H1 (cell line): ENCODE measurements at regions not wholly inside any gene's neighbourhood (a gene's known extent, or its start where the extent isn't known, plus 50 kb on each side); places are given as distances from the start of the nearest gene placed in this dataset.

Experiments used
- CTCF ChIA-PET: fragments of 300-600 bp; sonication (Branson Sonifier 250); formaldehyde crosslinking; loops from one replicate; lab custom pipeline; 2021; ENCODE audit not compliant: partially characterized antibody; lab: Charles Lee
- POLR2A ChIA-PET: fragments of 300-600 bp; sonication (Branson Sonifier 250); formaldehyde crosslinking; loops from one replicate; lab custom pipeline; 2021; ENCODE audit warnings: inconsistent platforms; ENCODE audit not compliant: partially characterized antibody; lab: Charles Lee
- DNase-seq, 2 experiments: peaks; one replicate each; pipeline versions ENCODE4 v3.0.0 to v3.0.0-alpha.2; 2010 to 2022; ENCODE audit warnings: low spot score in 2 of 2, low read depth in 1 of 2, mixed read lengths in 1 of 2
- FAIRE-seq: peaks from 2 replicates; lab custom pipeline; 2011; peaks lifted over from hg19 to GRCh38; lab: Jason Lieb, UNC
- H2AFZ ChIP-seq: 2 replicates; pipeline ENCODE4 v1.8.1; 2012; ENCODE audit warnings: low read length, inconsistent platforms
- H2AK5ac ChIP-seq: 2 replicates; pipeline ENCODE4 v1.6.1; 2013; ENCODE audit warnings: low read depth, low read length
- H2BK120ac ChIP-seq: replicated peaks from 2 replicates; pipeline ENCODE3; 2013; ENCODE audit warnings: low read depth, low read length, inconsistent platforms
- H2BK12ac ChIP-seq: 2 replicates; pipeline ENCODE4 v1.6.1; 2013; ENCODE audit warnings: low read depth, low read length
- H2BK15ac ChIP-seq: 2 replicates; pipeline ENCODE4 v1.6.1; 2013; ENCODE audit warnings: low read length
- H2BK20ac ChIP-seq: 2 replicates; pipeline ENCODE4 v1.6.1; 2013; ENCODE audit warnings: low read length
- H2BK5ac ChIP-seq: 2 replicates; pipeline ENCODE4 v1.6.1; 2013; ENCODE audit warnings: low read depth, low read length
- H3K14ac ChIP-seq: 2 replicates; pipeline ENCODE4 v1.6.1; 2013; ENCODE audit warnings: inconsistent platforms; ENCODE audit not compliant: insufficient read length
- H3K18ac ChIP-seq: 2 replicates; pipeline ENCODE4 v1.6.1; 2013; ENCODE audit warnings: low read length; ENCODE audit errors: extremely low read depth
- H3K23ac ChIP-seq: 2 replicates; pipeline ENCODE4 v1.6.1; 2013; ENCODE audit warnings: inconsistent platforms; ENCODE audit not compliant: insufficient read length
- H3K23me2 ChIP-seq: 2 replicates; pipeline ENCODE4 v1.6.1; 2013; ENCODE audit warnings: low read depth, low read length
- H3K27ac ChIP-seq: 2 replicates; pipeline ENCODE4 v1.6.1; 2011; ENCODE audit warnings: low read depth, low read length, inconsistent platforms
- H3K27me3 ChIP-seq, 4 experiments: replicated peaks in 1 of 4; 1 replicate in 1 of 4; 2 replicates in 3 of 4; pipeline versions ENCODE4 v1.6.1 to v1.8.1; 2011 to 2013; ENCODE audit warnings: low read length in 3 of 4, mild to moderate bottlenecking in 3 of 4, inconsistent platforms in 2 of 4, mixed read lengths in 2 of 4, moderate library complexity in 1 of 4; ENCODE audit not compliant: control insufficient read depth in 3 of 4, insufficient read depth in 3 of 4; ENCODE audit errors: extremely low read depth in 1 of 4
- H3K36me3 ChIP-seq, 4 experiments: 2 replicates each; pipeline versions ENCODE4 v1.6.1 to v1.8.1; 2011 to 2013; ENCODE audit warnings: mild to moderate bottlenecking in 4 of 4, low read length in 3 of 4, moderate library complexity in 2 of 4, control low read depth in 1 of 4, inconsistent platforms in 1 of 4; ENCODE audit not compliant: insufficient read depth in 4 of 4, control insufficient read depth in 2 of 4
- H3K4ac ChIP-seq: replicated peaks from 2 replicates; pipeline ENCODE3; 2013; ENCODE audit warnings: low read length, low read depth, mixed read lengths, inconsistent platforms; ENCODE audit not compliant: insufficient read length
- H3K4me1 ChIP-seq, 4 experiments: replicated peaks in 1 of 4; 1 replicate in 1 of 4; 2 replicates in 3 of 4; pipeline versions ENCODE4 v1.6.1 to v1.8.1; 2011 to 2013; ENCODE audit warnings: low read length in 3 of 4, inconsistent platforms in 2 of 4, mixed read lengths in 1 of 4; ENCODE audit not compliant: insufficient read depth in 4 of 4, control insufficient read depth in 3 of 4
- H3K4me2 ChIP-seq, 2 experiments: 2 replicates each; pipeline versions ENCODE4 v1.6.1 to v1.8.1; 2011 to 2013; ENCODE audit warnings: low read depth in 2 of 2, low read length in 2 of 2, control low read depth in 1 of 2, inconsistent platforms in 1 of 2, mild to moderate bottlenecking in 1 of 2; ENCODE audit not compliant: insufficient read depth in 1 of 2
- H3K4me3 ChIP-seq, 4 experiments: fragments of 200-600, 300-600 bp in 1 of 4; sonication (generic), shearing (Covaris generic), sonication (Bioruptor Twin) in 1 of 4; 2 replicates each; pipeline versions ENCODE4 v1.5.1 to v1.8.1; 2011 to 2016; ENCODE audit warnings: low read length in 4 of 4, low read depth in 3 of 4, control low read depth in 2 of 4, inconsistent platforms in 2 of 4, mild to moderate bottlenecking in 2 of 4, mixed read lengths in 1 of 4, moderate library complexity in 1 of 4; ENCODE audit not compliant: insufficient read depth in 2 of 4; ENCODE audit errors: extremely low read depth in 1 of 4
- H3K56ac ChIP-seq: replicated peaks from 2 replicates; pipeline ENCODE3; 2013; ENCODE audit warnings: low read depth, mild to moderate bottlenecking, mixed read lengths, low read length, inconsistent platforms; ENCODE audit not compliant: insufficient read length
- H3K79me1 ChIP-seq: 2 replicates; pipeline ENCODE4 v1.6.1; 2013; ENCODE audit warnings: low read depth, low read length, control low read depth
- H3K79me2 ChIP-seq, 2 experiments: 2 replicates each; pipeline versions ENCODE4 v1.6.1 to v1.8.1; 2012 to 2013; ENCODE audit warnings: low read length in 2 of 2, mild to moderate bottlenecking in 2 of 2, inconsistent platforms in 1 of 2; ENCODE audit not compliant: insufficient read depth in 2 of 2, control insufficient read depth in 1 of 2
- H3K9ac ChIP-seq, 4 experiments: replicated peaks in 1 of 4; 1 replicate in 1 of 4; 2 replicates in 3 of 4; pipeline versions ENCODE4 v1.6.1 to v1.8.1; 2011 to 2013; ENCODE audit warnings: low read depth in 3 of 4, low read length in 3 of 4, control low read depth in 2 of 4, mild to moderate bottlenecking in 2 of 4, moderate library complexity in 2 of 4, inconsistent platforms in 1 of 4; ENCODE audit errors: extremely low read depth in 1 of 4
- H3K9me3 ChIP-seq, 2 experiments: 2 replicates each; pipeline versions ENCODE4 v1.6.1 to v1.8.1; 2012 to 2013; ENCODE audit warnings: mild to moderate bottlenecking in 2 of 2, moderate library complexity in 2 of 2, control low read depth in 1 of 2, inconsistent platforms in 1 of 2, low read depth in 1 of 2, low read length in 1 of 2, mixed read lengths in 1 of 2; ENCODE audit not compliant: insufficient read depth in 2 of 2
- H4K20me1 ChIP-seq, 2 experiments: replicated peaks in 1 of 2; 2 replicates each; pipeline versions ENCODE3 to v1.8.1; 2011 to 2013; ENCODE audit warnings: inconsistent platforms in 2 of 2, low read length in 2 of 2, mild to moderate bottlenecking in 1 of 2; ENCODE audit not compliant: insufficient read depth in 2 of 2, control insufficient read depth in 1 of 2
- H4K5ac ChIP-seq: 2 replicates; pipeline ENCODE4 v1.6.1; 2013; ENCODE audit warnings: low read length, low read depth, mixed read lengths, inconsistent platforms; ENCODE audit not compliant: insufficient read length
- H4K8ac ChIP-seq: 2 replicates; pipeline ENCODE4 v1.8.0; 2013; ENCODE audit warnings: mild to moderate bottlenecking, moderate library complexity, low read length, inconsistent platforms; ENCODE audit not compliant: insufficient read depth; ENCODE audit errors: extremely low read depth
- H4K91ac ChIP-seq: replicated peaks from 2 replicates; pipeline ENCODE3; 2013; ENCODE audit warnings: low read length, mixed read lengths, inconsistent platforms; ENCODE audit not compliant: insufficient read length
- ASH2L ChIP-seq: fragments of 200-600, 300-600 bp; sonication (generic); IDR thresholded peaks from one replicate; pipeline ENCODE4 v1.7.1; 2017; ENCODE audit warnings: low read length
- BCL11A ChIP-seq, 2 experiments: IDR thresholded peaks; one replicate each; pipeline ENCODE4 v1.6.1; 2011; ENCODE audit warnings: low read depth in 2 of 2, low read length in 2 of 2, mild to moderate bottlenecking in 2 of 2
- CBX5 ChIP-seq: fragments of 300-800, 300-1000 bp; sonication (generic); IDR thresholded peaks from 2 replicates; pipeline ENCODE4 v1.7.1; 2016; ENCODE audit warnings: antibody characterized with exemption, low read length, low read depth
- CTCF ChIP-seq, 3 experiments: IDR thresholded peaks; 1 replicate in 2 of 3; 2 replicates in 1 of 3; pipeline versions ENCODE4 v1.5.1 to v1.6.1; 2011; ENCODE audit warnings: low read length in 3 of 3, mild to moderate bottlenecking in 3 of 3, inconsistent platforms in 2 of 3, low read depth in 1 of 3, moderate library complexity in 1 of 3; ENCODE audit not compliant: insufficient read depth in 1 of 3; ENCODE audit errors: control extremely low read depth in 1 of 3
- JUND ChIP-seq: IDR thresholded peaks from 2 replicates; pipeline ENCODE4 v1.6.1; 2011; ENCODE audit warnings: mild to moderate bottlenecking, improper control_type of control experiment, low read length
- RNF2 ChIP-seq: fragments of 200-900, 300-1000 bp; sonication (generic); IDR thresholded peaks from 2 replicates; pipeline ENCODE4 v1.7.1; 2016; ENCODE audit warnings: borderline replicate concordance, low read depth, mild to moderate bottlenecking, antibody characterized with exemption, low read length; ENCODE audit not compliant: poor library complexity, severe bottlenecking; ENCODE audit errors: missing control alignments
- SAP30 ChIP-seq: fragments of 300-600 bp; sonication (generic); IDR thresholded peaks from 2 replicates; pipeline ENCODE4 v1.7.1; 2012; ENCODE audit warnings: low read length, moderate library complexity, mild to moderate bottlenecking, inconsistent platforms; ENCODE audit not compliant: insufficient read depth, insufficient replicate concordance
- TBP ChIP-seq: IDR thresholded peaks from 2 replicates; pipeline ENCODE4 v1.6.1; 2011; ENCODE audit warnings: low read depth, low read length, improper control_type of control experiment
- WGBS, 2 experiments: shearing (Covaris generic) in 1 of 2; methylation state at CpG; one replicate each; pipeline versions ENCODE4 v1.1.6 to v1.1.7; 2013 to 2015; ENCODE audit warnings: low lambda C conversion rate in 2 of 2, mixed read lengths in 2 of 2, inconsistent platforms in 1 of 2, low coverage in 1 of 2, missing lambda C conversion rate in 1 of 2; ENCODE audit not compliant: insufficient replicate concordance in 2 of 2, insufficient coverage in 1 of 2, insufficient read length in 1 of 2; ENCODE audit errors: extremely low coverage in 1 of 2, missing lambda C conversion rate in 1 of 2; 5-methylcytosine and 5-hydroxymethylcytosine counted together

- H3K27me3 ChIP-seq = no peaks in the 10 kb centered on the region
- no peaks in the 10 kb centered on the region for H3K9me3 ChIP-seq
- H3K4me3 ChIP-seq = no peak overlapping the region
- H3K4me1 ChIP-seq = no peaks in the 10 kb centered on the region
- ChIA-PET CTCF (interaction anchor here (1.2 kb wide), 1 partner anchor 16 kb away, joined by 3 read pairs; no protein-coding TSS in a partner anchor), POLR2A (no interaction called here)
- WGBS, 2 experiments = 91% methylated on average over 4 of the region's 4 CpGs; no CpG with 5 or more reads in 1 of the 2 experiments
- H2BK120ac ChIP-seq = no peak overlapping the region
- H4K20me1 ChIP-seq = no peaks in the 10 kb centered on the region
- H3K23ac ChIP-seq = no peak overlapping the region
- no peak for DNase-seq
- H3K79me1 ChIP-seq = no peaks in the 10 kb centered on the region
- H2BK20ac ChIP-seq = no peak overlapping the region
- H3K36me3 ChIP-seq = no peaks in the 10 kb centered on the region
- no peak overlapping the region for H4K91ac ChIP-seq
- no peak overlapping the region for H3K18ac ChIP-seq
- H4K8ac ChIP-seq = no peak overlapping the region
- no peak overlapping the region for H2BK12ac ChIP-seq
- no peak overlapping the region for H2AK5ac ChIP-seq
- no peak overlapping the region for H3K14ac ChIP-seq
- no peak overlapping the region for H2AFZ ChIP-seq
- no peak overlapping the region for H3K56ac ChIP-seq
- H3K79me2 ChIP-seq = no peaks in the 10 kb centered on the region
- H3K4me2 ChIP-seq = no peak overlapping the region
- no peak overlapping the region for H3K9ac ChIP-seq
- FAIRE-seq = no peak
- H3K4ac ChIP-seq = no peak overlapping the region
- no peaks in the 10 kb centered on the region for H3K23me2 ChIP-seq
- TF ChIP-seq JUND (no peak), RNF2 (no peak), ASH2L (no peak), CTCF (IDR thresholded peaks at IDR 0.05; ENCODE audit: control extremely low read depth in 1 of 3, insufficient read depth in 1 of 3, low read depth in 1 of 3, low read length in 3 of 3) (no peak), CBX5 (no peak), BCL11A (IDR thresholded peaks at IDR 0.05; ENCODE audit: low read depth in 2 of 2, low read length in 2 of 2) (no peak), SAP30 (no peak), TBP (no peak)
- H2BK5ac ChIP-seq = no peak overlapping the region
- H4K5ac ChIP-seq = no peak overlapping the region
- H2BK15ac ChIP-seq = no peak overlapping the region
- H3K27ac ChIP-seq = no peak overlapping the region
Observed at GRCh38 chr3:46146548-46146947, 61.6 kb downstream of the CCR1 start.
